Spleen (tissue), 11 donors: ENCODE measurements at regions not wholly inside any gene's neighbourhood (a gene's known extent, or its start where the extent isn't known, plus 50 kb on each side); places are given as distances from the start of the nearest gene placed in this dataset.

ENCODE experiments used
- DNase-seq: peaks from one replicate; pipeline ENCODE4 v3.0.0-alpha.2; 2020
- H3K27ac ChIP-seq, 8 donors: fragments of 200-600 bp; sonication (generic) in 7 of 8; 1 replicate in 4 of 8; 2 replicates in 4 of 8; pipeline versions ENCODE4 v1.5.0 to v1.8.0; 2016 to 2021; ENCODE audit warnings: inconsistent platforms in 4 of 8, mild to moderate bottlenecking in 4 of 8, moderate library complexity in 1 of 8
- H3K27me3 ChIP-seq, 7 donors: fragments of 200-600 bp; sonication (generic) in 6 of 7; replicated peaks in 1 of 7; 1 replicate in 4 of 7; 2 replicates in 3 of 7; pipeline versions ENCODE4 v1.5.0 to v1.8.0; 2016 to 2021; ENCODE audit warnings: inconsistent platforms in 3 of 7, mild to moderate bottlenecking in 1 of 7
- H3K36me3 ChIP-seq, 6 donors: fragments of 200-600 bp; sonication (generic) in 5 of 6; 1 replicate in 4 of 6; 2 replicates in 2 of 6; pipeline versions ENCODE4 v1.5.0 to v1.8.0; 2016 to 2021; ENCODE audit warnings: inconsistent platforms in 2 of 6
- H3K4me1 ChIP-seq, 6 donors: fragments of 200-600 bp; sonication (generic) in 5 of 6; 1 replicate in 3 of 6; 2 replicates in 3 of 6; pipeline versions ENCODE4 v1.5.0 to v1.8.0; 2016 to 2021; ENCODE audit warnings: inconsistent platforms in 3 of 6
- H3K4me3 ChIP-seq, 8 donors: fragments of 200-600 bp; sonication (generic) in 7 of 8; 1 replicate in 4 of 8; 2 replicates in 4 of 8; pipeline versions ENCODE4 v1.5.0 to v1.8.0; 2016 to 2021; ENCODE audit warnings: inconsistent platforms in 4 of 8, mild to moderate bottlenecking in 4 of 8, moderate library complexity in 2 of 8
- H3K9me3 ChIP-seq, 8 donors: fragments of 200-600 bp; sonication (generic) in 7 of 8; 1 replicate in 4 of 8; 2 replicates in 4 of 8; pipeline versions ENCODE4 v1.5.0 to v1.8.0; 2016 to 2021; ENCODE audit warnings: inconsistent platforms in 4 of 8
- CTCF ChIP-seq, 11 experiments: fragments of 200-600 bp in 7 of 11; fragments of 450-650 bp in 4 of 11; sonication (generic) in 4 of 11; IDR thresholded peaks in 8 of 11; conservative IDR thresholded peaks in 3 of 11; 1 replicate in 7 of 11; 2 replicates in 4 of 11; pipeline versions ENCODE4 v1.4.0 to v1.8.0; 2016 to 2021; ENCODE audit warnings: antibody characterized with exemption in 11 of 11, inconsistent platforms in 4 of 11, mild to moderate bottlenecking in 1 of 11
- POLR2A ChIP-seq, 3 donors: fragments of 450-650 bp; IDR thresholded peaks; one replicate each; pipeline ENCODE4 v1.5.1; 2017; ENCODE audit warnings: antibody characterized with exemption in 3 of 3, mild to moderate bottlenecking in 1 of 3
- POLR2AphosphoS5 ChIP-seq, 3 donors: sonication (generic); formaldehyde crosslinking; IDR thresholded peaks; one replicate each; pipeline ENCODE4 v1.5.1; 2017; ENCODE audit warnings: antibody characterized with exemption in 3 of 3
- WGBS, 5 donors: extraction: QIAGEN DNeasy Blood & Tissue Kit in 3 of 5; methylation state at CpG; one replicate each; pipeline versions ENCODE4 v1.1.5 to v1.1.7; 2013 to 2018; 5-methylcytosine and 5-hydroxymethylcytosine counted together
- intact Hi-C: fragments of 100-400 bp; cut with DNase I; formaldehyde crosslinking; loops from one replicate; pipeline ENCODE4 v1.15.0; 2023; ENCODE audit warnings: low total_unique reads
- donor health status: healthy with polysubstance abuse.
- donor health status: DM: no; HTN: no; CAD: no; lungs with moderate emphysema.
- donor health status: DM: no; HTN: no; CAD: no.
- donor health status: Bipolar disorder and iron deficiency.
- donor health status: healthy.
- donor health status: DM: no; HTN: no; CAD: no.
- donor health status: DM: yes; HTN: yes; CAD: no.

DNA sequence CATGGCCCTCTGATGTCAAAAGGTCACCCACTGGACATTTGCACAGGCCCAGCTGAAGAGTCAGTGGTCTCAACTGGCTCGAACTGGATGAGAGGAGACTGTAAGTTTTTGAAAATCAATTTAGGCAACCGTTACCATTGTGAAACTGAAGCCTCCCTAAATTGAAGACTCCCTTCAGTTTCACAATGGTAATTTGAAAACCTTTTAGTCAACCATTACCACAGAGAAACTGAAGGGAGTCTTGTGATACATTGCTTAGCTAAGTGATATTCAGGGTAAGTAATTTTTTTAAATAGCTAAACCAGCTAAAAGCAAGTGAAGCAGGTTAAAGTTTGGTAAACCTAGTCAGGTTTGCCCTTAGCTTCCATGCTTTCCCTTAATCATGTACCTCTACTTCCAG is 197.3 kb upstream of the NT5E start:
- Histone ChIP-seq H3K27ac (no peak overlapping the region), H3K36me3 (no peaks in the 10 kb centered on the region), H3K4me1 (no peaks in the 10 kb centered on the region), H3K4me3 (no peak overlapping the region), H3K27me3 (no peaks in the 10 kb centered on the region), H3K9me3 (peaks cover 0 to 38% (median 15%) of the 10 kb centered on the region in 8 donors)
- intact Hi-C loops, result no loop called here
- 39 to 77% (median 65%) methylated on average over 2 of the region's 2 CpGs for WGBS, 5 donors
- TF ChIP-seq CTCF (IDR thresholded peaks at IDR 0.05 in 8 of 11, conservative IDR thresholded peaks at IDR 0.05 in 3 of 11) (no peak), POLR2A (IDR thresholded peaks at IDR 0.05) (no peak), POLR2AphosphoS5 (IDR thresholded peaks at IDR 0.05) (no peak)
- DNase-seq, result no peak

GRCh38 chr6:85252085-85252484 is 197.8 kb upstream of the NT5E start:
- Histone ChIP-seq H3K36me3 (no peaks in the 10 kb centered on the region), H3K9me3 (peaks cover 0 to 43% (median 16%) of the 10 kb centered on the region in 8 donors), H3K27ac (no peak overlapping the region), H3K4me1 (no peaks in the 10 kb centered on the region), H3K4me3 (no peak overlapping the region), H3K27me3 (no peaks in the 10 kb centered on the region)
- 33 to 54% (median 48%) methylated on average over 2 of the region's 2 CpGs for WGBS, 5 donors
- no peak for DNase-seq
- intact Hi-C loops, result no loop called here
- TF ChIP-seq CTCF (IDR thresholded peaks at IDR 0.05 in 8 of 11, conservative IDR thresholded peaks at IDR 0.05 in 3 of 11), result no peak
- no peak for TF ChIP-seq POLR2A (IDR thresholded peaks at IDR 0.05)
- TF ChIP-seq POLR2AphosphoS5 (IDR thresholded peaks at IDR 0.05), result no peak

DNA sequence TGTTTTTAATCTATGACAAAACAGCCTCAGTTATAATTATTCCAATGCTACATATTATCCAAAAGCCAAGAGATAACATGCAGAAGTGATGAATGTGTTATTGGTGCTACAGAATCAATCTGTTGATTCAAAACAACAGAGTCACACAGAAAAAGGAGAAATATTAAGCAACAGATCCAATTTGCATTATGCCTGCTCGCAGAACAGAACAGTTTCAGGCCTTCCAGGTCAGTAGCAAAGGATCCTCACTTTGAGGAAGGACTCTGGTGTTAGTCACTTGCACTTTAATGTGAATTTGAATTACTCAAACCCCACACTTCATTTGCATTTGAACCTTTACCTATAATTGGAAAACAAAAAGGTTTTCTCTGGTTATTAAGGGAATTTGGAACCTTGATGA is 198.6 kb upstream of the NT5E start:
- Histone ChIP-seq H3K27ac (no peak overlapping the region), H3K9me3 (peaks cover 0 to 49% (median 18%) of the 10 kb centered on the region in 8 donors), H3K4me3 (no peak overlapping the region), H3K4me1 (no peaks in the 10 kb centered on the region), H3K36me3 (no peaks in the 10 kb centered on the region), H3K27me3 (no peaks in the 10 kb centered on the region)
- TF ChIP-seq CTCF (IDR thresholded peaks at IDR 0.05 in 8 of 11, conservative IDR thresholded peaks at IDR 0.05 in 3 of 11) (no peak), POLR2A (IDR thresholded peaks at IDR 0.05) (no peak), POLR2AphosphoS5 (IDR thresholded peaks at IDR 0.05) (no peak)
- no peak for DNase-seq
- intact Hi-C loops, result no loop called here
- WGBS, 5 donors, result 36 to 80% (median 67%) methylated on average over 1 of the region's 1 CpG

GRCh38 chr6:85250586-85251220 is 199.2 kb upstream of the NT5E start:
- intact Hi-C loops, result no loop called here
- Histone ChIP-seq H3K4me3 (no peak overlapping the region), H3K4me1 (no peaks in the 10 kb centered on the region), H3K27me3 (no peaks in the 10 kb centered on the region), H3K36me3 (no peaks in the 10 kb centered on the region), H3K27ac (no peak overlapping the region), H3K9me3 (peaks cover 0 to 49% (median 18%) of the 10 kb centered on the region in 8 donors)
- DNase-seq, result no peak
- WGBS, 5 donors, result 80 to 88% (median 81%) methylated on average over 5 of the region's 5 CpGs
- no peak for TF ChIP-seq CTCF (IDR thresholded peaks at IDR 0.05 in 8 of 11, conservative IDR thresholded peaks at IDR 0.05 in 3 of 11)
- no peak for TF ChIP-seq POLR2AphosphoS5 (IDR thresholded peaks at IDR 0.05)
- TF ChIP-seq POLR2A (IDR thresholded peaks at IDR 0.05), result no peak
